GM18507 (cell line): ENCODE measurements at regions not wholly inside any gene's neighbourhood (a gene's known extent, or its start where the extent isn't known, plus 50 kb on each side); places are given as distances from the start of the nearest gene placed in this dataset.

Experiments used
- DNase-seq: peaks from one replicate; pipeline ENCODE4 v3.0.0; 2011; ENCODE audit warnings: low read depth; ENCODE audit not compliant: insufficient read length; ENCODE audit errors: extremely low spot score
- FAIRE-seq: peaks from 2 replicates; lab custom pipeline; 2011; peaks lifted over from hg19 to GRCh38; lab: Jason Lieb, UNC

DNA sequence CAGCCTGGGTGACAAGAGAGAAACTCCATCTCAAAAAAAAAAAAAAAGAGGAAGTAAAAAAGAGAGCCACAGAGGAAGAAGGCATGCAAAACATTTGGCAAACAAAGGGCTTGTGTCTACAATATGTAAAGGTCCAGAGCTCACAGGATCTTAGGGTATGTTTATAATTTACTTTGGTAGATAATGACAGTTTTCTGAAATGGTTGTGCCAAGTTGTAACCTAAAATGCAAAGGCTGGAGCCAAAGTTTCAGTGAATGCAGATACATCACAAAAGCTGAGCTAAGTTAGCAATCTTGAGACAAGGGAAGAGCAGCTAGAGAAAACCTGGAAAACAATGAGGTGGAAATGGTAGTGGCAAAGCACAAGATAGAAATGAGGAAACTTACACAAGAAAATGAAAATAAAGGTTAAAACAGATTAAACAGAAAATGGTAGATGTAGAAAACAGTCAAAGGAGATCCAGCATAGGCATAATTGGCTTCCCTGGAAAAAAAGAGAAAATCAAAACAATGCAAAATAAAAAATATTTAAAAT is 77.5 kb upstream of the HK2 start:
- no peak for FAIRE-seq
- DNase-seq = no peak

- DNase-seq (no peak), FAIRE-seq (no peak)
Measured at GRCh38 chr2:74759986-74760385, 73.9 kb upstream of the HK2 start.

GRCh38 chr2:74760875-74761630 is 72.9 kb upstream of the HK2 start:
- no peak for DNase-seq
- no peak for FAIRE-seq

- DNase-seq = no peak
- no peak for FAIRE-seq
Measured at GRCh38 chr2:74762789-74763188, 71.1 kb upstream of the HK2 start.

GRCh38 chr2:74763962-74764428 is 69.9 kb upstream of the HK2 start:
- FAIRE-seq = no peak
- no peak for DNase-seq

GRCh38 chr2:74764429-74765272 is 69.3 kb upstream of the HK2 start:
- FAIRE-seq (no peak), DNase-seq (no peak)

GRCh38 chr2:74766780-74767179 is 67.1 kb upstream of the HK2 start:
- no peak for DNase-seq

GRCh38 chr2:74767618-74768017 is 66.3 kb upstream of the HK2 start:
- DNase-seq = no peak
- no peak for FAIRE-seq

More at GRCh38 chr2:74766780-74767179, 67.1 kb upstream of the HK2 start:
- FAIRE-seq = no peak

DNA sequence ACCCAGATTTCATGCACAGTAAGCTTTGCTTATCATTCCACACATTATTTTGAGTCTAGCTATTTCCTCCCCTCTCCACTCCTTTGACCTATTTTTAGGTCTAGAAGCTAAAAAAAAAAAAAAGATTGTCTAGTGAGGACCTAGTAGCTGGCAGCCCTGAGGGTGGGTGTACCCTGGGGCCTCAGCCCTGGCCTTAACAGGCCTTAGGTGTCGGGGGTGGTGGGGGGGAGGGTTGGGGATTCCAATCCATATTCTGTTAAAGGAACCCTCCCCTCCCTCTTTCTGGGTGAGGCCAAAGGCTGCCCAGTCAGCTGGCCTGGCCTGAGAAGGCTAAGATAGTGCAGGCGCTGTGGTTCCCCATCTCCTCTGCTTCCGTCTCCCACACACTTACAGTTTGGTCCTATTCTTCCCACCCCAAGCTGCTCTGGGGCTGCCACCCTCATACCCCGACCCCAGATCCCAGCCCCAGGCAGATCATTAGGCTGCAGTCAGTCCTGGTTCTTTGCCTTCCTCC is 65.5 kb upstream of the HK2 start:
- DNase-seq (no peak), FAIRE-seq (no peak)

GRCh38 chr2:74772046-74772445 is 61.9 kb upstream of the HK2 start:
- FAIRE-seq (no peak), DNase-seq (no peak)

GRCh38 chr2:74777161-74777900 is 56.6 kb upstream of the HK2 start:
- DNase-seq = no peak
- peak; percentile 71 for FAIRE-seq

- FAIRE-seq (no peak), DNase-seq (no peak)
Measured at GRCh38 chr2:74778381-74779264, 55.3 kb upstream of the HK2 start.

- FAIRE-seq = no peak
- no peak for DNase-seq
Measured at GRCh38 chr2:74779265-74779558, 54.7 kb upstream of the HK2 start.

- DNase-seq (no peak), FAIRE-seq (no peak)
Measured at GRCh38 chr2:74779587-74780135, 54.3 kb upstream of the HK2 start.
